ENCODE measurements at regions not wholly inside any gene's neighbourhood (a gene's known extent, or its start where the extent isn't known, plus 50 kb on each side); places are given as distances from the start of the nearest gene placed in this dataset.

DNA sequence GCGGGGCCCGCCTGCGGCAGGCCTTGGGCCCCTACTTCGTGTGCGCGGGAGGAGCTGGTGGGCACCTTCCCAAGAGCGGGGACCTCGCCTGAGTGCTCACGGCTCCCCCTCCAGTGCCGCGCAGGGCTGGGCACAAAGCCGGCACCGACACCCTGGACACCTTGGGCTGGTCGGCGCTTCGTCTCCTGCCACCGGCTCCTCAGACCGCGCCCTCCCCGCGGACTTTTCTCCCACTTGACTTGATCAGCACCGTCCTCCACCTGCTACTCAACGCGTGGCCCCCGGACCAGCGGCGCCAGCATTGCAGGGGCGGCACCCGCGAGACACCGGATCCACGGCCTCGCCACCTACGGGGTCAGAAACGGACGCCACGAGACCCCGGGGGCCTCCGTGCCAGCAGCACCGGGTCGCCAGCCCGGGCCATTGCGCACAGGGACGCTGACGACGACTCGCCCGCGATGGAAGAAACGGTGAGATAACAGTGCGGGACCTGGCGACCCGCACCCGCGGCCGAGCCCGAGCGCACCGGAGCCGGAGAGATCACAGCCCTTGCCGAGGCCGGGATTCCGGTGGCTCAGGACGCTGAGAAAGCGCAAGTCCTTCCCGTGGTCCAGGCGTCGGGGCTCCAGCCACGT lies 154.2 kb downstream of the DLL1 start:
- no peak for DNase-seq (ENCODE audit: low read depth in 3 of 3)

DNA sequence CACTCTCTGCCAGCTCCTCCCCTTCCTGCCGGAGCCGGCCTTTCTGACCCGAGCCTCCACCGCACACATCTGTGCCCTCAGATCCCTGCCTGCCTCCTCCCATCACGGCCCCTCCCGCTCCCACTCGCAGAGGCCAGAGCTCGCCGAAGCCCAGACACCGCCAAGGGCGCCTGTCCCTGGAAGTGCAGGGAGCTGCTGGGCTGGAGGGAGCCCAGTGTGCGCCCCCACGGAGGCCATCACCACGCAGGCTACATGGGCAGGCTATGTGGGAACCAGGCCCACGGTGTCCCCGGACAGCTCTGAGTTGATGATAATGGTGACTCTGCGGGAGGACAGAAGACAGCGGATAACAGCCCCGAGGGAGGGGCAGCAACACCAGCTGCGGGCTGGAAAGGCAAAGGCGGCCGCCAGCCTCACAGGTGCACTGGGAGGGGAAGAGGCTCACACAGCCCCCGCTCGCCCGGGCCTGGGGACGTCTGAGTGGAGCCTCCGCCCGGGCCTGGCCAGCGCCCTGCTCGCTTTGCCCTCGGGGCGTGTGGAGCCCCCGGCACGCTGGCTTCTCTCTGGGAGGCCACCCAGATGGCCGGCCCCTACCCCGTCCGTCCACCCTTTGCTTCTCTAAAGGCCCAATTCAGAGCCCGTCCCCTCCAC lies 154.9 kb downstream of the DLL1 start:
- DNase-seq (ENCODE audit: low read depth in 3 of 3), result no peak

DNA sequence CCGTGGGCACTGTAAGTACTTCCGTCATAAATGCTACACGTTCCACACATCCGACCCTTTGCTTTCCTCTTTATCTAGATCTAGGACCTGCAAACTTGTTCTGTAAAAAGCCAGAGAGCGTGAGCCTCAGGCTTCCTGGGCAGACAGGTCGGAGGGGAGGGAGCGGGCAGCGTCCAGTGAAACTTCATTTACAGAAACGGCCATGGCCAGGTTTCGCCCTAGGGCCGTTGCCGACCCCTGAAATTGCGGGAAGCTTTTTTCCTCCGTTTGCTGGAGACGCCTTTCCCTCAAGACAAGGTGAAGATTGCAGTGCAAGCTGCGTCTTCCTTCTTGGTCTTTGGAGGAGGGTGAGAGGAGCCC lies 155.4 kb downstream of the DLL1 start:
- no peak for DNase-seq (ENCODE audit: low read depth in 3 of 3)

DNA sequence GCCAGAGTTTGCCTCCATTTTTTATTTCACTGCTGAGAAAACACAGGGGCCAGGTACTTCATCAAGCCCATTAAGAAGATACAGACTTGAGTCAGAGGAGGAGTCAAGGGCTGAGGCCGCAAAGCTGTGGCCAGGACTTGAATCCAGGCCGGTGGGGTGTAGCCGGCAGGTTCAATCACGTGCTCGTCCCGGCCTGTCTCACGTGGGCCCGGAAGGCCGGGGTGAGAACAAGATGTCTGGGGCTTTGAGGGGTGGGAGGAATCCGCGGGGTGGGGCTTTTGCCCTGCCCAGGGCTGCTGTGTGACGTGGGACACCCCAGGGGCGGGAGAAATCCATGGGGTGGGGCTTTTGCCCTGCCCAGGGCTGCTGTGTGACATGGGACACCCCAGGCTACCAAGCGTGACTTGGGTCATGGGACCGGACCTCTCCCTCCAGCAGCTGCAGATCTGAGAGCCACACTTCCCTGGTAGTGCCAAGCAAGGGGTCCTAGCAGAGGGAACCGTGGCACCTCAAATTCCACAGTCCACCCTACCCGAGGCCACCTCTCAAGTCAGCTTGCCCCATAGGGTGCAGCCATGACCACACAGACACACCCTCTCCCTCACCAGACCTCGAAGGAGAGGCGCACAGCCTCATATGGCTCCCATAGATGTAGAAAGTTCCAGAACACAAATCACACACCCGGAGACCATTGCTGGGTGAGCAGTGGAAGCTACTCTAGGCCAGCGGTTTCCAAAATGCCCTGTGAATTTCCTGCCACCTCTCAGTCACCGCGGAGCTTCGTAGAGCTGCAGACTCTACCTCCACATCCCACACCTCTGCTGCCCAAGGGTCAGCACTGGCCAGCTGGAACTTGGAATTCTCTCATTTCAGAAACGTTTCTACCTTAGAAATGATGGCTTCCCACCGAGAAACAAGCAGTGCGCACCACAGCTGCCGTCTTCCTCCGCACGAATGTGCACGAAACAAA lies 156.1 kb downstream of the DLL1 start:
- no peak for DNase-seq (ENCODE audit: low read depth in 3 of 3)

DNA sequence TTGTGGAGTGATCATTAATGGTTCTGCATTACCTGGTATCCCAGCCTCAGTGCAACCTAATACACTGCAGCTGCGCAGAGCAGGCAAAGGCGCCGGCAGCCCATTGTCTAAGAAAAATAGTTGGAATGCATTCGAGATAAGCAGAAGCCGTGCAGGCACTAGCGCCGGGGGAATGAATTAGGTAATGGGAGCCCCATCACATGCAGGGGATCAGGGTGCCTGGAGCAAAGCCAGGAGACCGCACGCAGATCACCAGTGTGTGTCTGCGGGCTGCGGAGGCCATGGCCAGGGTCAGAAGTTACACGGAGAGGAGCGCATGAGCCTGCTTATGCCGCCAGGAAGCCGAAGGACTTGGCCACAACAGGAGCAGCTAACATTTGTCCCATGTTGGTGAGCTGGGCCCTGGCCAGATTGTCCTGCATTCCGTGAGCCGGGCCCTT lies 156.8 kb downstream of the DLL1 start:
- DNase-seq (ENCODE audit: low read depth in 3 of 3), result no peak

DNA sequence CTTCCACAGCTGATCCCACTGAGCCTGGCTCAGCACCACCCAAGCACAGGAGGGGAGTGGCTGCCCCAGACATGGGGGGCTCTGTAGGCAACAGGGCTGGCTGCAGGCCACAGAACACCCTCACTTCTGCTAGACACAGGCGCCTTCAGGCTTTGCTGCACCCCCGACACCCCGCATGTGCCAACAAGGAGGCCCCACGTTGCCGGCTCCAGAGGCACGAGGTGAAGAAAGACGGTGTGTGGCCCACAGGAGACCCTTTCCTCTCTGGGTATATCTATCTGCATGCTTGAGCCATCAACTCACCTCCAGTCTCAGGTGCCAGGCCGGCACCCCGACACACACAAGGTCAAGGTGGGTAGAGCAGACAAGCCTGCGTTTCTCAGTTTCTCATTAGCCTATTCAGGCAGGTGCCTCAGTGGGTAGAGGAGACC lies 158.3 kb downstream of the DLL1 start:
- DNase-seq (ENCODE audit: low read depth in 3 of 3), result no peak

DNA sequence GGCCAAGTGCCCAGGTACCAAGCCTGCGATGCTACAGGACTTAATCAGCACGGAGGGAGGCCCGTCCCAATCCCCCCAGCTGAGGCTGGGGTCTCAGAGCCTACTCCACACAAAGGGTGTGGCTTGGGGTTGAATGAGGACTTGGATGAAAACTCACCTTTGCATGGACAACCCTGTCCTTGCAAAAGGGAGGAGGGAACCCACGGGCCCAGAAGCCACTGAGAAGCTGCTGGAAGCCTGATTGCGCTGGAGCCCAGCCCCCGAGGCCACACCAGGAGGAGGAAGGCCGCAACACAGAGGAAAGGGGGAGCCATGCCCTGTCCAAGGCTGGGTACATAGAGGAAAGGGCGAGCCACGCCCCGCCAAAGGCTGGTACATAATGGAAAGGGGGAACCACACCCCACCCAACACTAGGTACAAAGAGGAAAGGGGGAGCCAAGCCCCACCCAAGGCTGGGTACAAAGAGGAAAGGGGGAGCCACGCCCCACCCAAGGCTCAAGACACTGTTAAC lies 158.8 kb downstream of the DLL1 start:
- no peak for DNase-seq (ENCODE audit: low read depth in 3 of 3)

DNA sequence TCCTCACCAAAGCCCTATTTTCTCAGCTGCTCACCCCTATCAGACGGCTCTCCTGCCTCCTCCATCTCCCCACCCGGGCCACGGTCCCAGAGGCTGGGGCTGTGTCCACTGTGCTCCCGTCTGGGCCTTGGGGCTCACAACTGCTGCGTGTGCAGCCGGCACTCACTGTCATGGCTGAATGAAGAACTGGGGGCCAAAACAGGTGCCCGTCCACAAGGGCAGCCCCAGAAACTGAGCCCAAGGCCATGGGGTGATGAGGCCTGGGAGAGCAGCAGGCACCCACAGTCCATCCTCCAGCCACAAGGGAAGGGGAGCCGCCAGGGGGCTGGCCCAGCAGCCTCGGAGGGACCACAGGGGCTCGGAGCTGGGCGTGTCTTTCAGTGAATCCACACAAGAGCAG lies 159.5 kb downstream of the DLL1 start:
- DNase-seq (ENCODE audit: low read depth in 3 of 3), result no peak

DNA sequence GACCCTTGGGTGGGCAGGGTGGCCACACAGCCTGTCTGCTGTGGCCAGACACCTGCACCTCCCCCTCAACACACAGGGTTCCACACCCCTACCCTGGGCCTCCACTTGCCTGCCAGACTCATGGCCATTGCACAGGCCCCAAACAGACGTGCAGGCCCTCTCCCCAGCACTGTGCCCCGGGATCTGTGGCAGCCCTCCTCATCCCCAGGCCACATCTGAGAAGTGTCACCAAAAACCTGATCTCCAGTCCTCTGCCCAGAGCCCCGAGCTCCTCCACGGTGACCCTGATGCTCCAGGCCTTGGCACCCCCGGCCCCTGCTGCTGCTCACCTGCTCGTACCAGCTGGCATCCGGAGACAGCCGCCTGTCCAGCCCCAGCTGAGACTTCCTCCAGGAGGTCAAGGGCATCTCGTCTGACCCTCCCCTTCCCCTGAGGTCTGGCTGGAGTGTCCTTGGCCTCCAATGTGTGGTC lies 160.1 kb downstream of the DLL1 start:
- no peak for DNase-seq (ENCODE audit: low read depth in 3 of 3)

DNA sequence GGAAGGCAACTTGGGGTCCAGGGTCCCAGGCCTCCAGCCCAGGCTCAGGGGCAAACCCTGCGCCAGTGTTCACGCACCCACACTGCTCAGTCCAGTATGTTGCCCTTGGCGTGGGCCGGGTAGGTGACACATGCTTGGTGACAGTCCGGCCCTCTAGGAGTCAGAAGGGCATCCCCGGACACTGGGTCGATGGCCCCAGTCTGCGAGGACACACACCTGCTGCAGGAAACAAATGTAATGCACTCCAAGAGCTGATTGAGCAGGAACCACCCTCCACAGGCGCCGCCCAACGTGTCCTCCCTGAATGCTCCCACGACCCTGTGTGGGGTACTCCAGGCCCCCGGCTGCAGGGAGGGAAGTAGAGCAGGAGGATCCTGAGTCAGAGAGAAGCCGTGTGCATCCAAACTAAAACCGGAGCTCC lies 160.7 kb downstream of the DLL1 start:
- no peak for DNase-seq (ENCODE audit: low read depth in 3 of 3)

DNA sequence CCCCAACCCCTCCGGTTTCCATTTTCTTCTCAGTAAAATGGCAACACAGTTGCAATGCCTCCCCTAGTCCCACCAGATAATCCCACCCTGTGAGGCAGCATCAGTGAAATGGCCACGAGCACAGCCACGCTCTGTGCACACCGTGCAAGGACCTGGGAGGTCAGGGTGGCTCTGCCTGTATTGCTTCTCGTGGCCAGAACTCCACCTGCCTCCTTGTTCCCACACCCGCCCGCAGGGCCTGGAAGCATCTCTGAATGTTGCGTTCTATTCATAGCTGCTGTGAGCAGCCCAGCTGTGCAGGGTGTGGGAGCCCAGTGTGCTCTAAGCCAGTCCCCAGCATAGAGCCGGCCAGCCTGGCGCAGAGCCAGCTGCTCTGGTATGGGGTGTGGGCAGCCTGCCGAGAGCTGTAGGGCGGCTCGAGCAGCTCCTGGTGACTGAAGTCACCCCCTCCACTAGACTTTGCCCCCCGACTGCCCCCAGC lies 161.1 kb downstream of the DLL1 start:
- DNase-seq (ENCODE audit: low read depth in 3 of 3), result no peak

DNA sequence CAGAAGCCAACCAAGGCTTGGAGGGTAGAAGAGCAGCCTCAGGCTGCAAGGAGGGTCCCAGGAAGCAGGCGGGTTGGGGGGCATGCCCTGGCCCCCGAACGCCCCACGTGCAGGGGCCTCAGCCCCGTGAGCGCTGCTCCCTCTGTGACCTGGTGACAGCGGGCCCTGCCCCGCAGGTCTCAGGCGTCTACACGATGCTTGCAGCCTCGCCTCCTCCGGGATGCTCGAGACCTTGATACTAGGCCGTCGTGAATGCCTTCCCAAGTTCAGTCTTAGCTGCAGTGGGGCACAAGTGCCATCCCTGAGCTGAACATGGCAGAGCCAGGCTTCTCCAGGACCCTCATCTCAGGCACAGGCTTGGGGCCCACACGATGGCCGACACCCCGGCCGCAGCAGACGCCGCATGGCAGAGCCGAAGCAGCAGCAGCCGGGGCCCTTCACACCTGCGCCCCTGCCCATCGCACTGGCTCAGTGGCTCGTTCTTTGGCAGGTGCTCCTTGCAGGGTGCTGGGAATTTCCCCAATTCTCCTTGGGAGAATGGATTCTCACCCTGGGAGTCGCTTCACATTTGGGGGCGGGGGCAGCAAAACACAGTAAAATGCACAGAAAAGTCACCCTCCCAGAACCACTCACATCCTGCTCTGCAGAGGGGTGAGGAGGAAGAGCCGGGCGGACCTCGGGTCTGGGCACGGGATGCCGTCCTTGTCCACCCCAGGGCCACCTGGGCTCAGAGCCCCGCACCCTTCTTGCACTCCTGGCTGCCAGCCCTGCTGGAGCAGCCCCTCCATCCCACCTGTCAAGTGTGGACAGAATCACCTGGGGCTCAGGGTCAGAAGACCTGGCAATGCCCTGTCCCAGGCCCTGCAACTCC lies 161.8 kb downstream of the DLL1 start:
- no peak for DNase-seq (ENCODE audit: low read depth in 3 of 3)

DNA sequence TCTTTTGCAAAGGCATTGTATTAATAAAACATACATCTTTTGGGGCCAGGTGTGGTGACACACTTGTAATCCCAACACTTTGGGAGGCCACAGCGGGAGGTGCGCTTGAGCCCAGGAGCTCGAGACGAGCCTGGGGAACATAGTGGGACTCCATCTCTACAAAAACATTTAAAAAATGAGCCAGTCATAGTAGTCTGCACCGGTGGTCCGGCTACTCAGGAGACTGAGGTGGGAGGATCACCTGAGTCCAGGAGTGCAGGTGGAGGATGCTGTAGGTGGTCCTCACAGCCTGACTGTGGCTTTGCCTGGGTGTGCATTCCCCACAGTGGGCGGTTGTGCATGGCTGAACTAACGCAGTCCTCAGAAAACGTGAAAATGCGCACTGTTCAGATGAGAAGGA lies 162.5 kb downstream of the DLL1 start:
- no peak for DNase-seq (ENCODE audit: low read depth in 3 of 3)

DNA sequence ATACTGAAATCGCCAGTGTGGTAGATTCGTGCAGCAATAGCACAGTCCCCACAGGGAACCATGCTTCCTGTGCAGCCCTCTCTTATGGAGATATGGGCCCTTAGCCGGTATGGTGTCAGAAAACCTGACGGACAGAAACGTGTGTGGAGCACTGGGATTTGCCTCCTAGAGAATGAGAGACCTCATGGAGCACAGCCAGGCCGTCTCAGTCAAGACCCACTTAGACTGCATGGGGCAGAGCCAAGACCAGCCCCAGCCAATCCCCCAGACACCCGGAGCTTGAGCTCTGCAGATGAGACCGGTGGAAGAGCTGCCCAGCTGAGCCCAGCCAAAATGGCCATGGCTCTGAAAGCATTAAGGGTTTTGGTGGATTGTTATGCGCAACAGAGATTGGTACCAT lies 163.7 kb downstream of the DLL1 start:
- DNase-seq (ENCODE audit: low read depth in 3 of 3), result no peak

DNA sequence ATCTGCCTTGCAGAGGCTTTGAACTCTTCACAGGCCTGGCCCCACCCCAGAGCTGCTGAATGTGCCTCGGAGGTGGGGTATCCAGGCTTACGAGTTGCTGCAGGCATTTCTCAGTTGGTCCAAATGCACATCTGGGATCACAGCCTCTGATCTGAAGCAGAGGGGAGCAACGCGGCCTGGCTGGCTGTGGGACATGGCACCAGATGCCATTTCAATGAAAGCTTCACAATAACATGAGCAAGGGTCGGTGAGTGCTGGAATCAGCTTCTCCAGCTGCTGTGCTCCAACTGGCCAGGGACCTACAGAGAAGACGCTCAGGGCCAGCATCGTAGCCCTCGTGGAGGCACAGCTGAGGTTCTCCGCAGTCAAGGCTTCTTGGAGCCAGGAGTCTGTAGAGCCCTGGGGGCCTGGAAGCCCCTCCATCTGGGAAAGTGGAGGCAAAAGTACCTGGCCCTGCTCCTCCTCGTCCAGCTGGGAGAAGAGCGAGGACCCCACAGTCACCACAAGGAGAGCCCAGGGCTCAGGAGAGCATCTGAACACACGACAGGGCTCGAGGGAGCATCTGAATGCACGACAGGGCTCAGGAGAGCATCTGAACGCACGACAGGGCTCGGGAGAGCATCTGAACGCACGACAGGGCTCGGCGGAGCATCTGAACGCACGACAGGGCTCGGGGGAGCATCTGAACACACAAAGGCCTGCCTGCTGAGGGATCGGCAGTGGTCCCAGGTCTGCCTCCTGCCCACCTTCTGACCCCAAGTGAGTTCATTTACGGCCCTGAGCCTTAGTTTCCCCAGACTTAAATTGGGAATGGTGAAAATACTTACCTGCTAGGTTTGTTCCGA lies 165.2 kb downstream of the DLL1 start:
- no peak for DNase-seq (ENCODE audit: low read depth in 3 of 3)

DNA sequence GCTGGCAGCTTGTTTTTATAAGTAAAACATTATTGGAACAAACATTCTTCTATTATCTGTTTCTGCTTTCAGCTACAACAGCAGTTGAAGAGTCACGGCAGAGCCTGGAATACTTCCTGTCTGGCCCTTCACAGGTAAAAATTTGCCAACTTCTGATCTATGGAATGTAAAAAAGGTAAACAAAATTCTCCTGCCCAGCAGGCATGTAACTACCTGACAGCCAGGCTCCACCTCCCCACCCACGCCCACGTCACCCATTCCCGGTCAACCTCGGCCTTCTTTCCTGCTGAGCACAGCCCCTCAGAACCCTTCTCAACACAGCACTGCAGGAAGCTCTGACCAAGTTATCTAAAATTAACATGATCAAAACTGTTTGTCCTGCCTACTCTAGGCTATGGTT lies 166.0 kb downstream of the DLL1 start:
- no peak for DNase-seq (ENCODE audit: low read depth in 3 of 3)

DNA sequence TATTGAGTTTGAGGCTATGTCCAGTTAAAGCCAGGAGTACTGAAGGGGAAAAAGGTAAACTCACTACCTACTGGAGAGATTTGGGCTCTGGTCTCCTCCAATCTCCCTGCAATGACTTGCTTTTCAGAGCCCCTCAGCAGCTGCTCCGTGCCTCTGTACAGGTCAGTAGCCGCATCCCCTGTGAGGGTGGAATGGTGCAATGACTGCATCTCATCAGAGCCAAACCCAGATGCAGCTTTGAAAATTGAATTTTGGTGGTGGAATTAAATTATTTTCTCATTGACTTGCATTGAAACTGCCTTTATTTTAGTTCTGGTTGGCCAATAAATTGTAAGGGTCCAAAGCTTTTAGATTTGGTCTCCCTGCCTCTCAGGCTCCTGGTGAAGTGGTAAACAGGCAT lies 166.7 kb downstream of the DLL1 start:
- DNase-seq (ENCODE audit: low read depth in 3 of 3), result no peak

DNA sequence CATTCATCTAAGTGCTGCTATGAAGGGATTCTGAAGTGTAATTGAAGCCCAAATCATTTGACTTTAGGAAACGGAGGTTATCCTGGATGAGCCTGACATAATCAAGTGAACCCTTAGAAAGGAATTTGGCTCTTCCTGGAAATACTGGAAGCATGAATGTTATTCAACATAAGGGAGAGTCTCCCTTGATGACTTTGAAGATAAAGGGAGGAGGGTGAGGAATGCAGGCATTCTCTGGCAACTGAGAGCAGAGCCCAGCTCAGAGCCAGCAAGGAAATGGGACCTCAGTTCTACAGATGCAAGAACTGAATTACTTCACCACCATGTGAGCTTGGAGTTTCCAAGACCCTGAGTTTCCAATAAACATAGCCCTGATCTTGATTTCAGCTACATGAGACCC lies 168.2 kb downstream of the DLL1 start:
- no peak for DNase-seq (ENCODE audit: low read depth in 3 of 3)

DNA sequence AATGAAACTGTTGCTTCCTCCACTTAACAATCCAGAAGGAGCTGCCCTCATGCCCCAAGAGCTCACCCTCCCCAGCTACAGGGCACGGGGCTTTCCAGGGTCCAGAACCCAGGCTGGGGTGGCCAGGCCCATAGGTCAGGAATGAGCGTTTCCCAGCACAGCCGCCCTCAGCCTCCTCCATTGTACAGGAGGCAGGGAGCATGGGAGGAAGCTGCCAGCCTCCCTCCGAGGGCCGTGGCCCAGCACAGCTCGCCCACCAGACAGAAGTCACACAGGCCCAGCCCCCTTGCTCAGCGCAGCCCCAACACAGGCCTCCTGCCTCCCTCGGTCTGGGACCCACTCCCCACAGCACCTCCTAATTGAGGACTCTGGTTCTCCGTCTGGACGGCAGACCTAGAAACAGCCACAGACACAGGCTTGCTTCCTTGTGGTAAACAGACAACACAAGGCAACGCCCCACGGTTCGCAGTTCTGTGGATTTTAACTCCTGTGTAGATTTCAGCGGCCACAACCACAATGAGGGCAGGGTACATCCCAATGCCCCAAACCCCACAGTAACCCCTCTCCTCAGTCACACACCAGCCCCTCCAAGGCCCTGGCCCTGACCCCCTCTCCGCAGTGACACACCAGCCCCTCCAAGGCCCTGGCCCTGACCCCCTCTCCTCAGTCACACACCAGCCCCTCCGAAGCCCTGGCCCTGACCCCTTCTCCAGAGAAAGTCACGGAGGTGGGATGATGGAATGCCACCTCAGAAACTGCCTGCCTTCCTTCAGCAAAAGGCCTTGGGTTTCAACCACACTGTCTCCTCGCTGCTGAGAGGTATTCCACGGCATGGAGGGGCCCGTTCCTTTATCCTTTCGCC lies 173.5 kb downstream of the DLL1 start:
- DNase-seq (ENCODE audit: low read depth in 3 of 3), result no peak

Data from stimulated activated CD4-positive, alpha-beta T cell treated with anti-CD3 and anti-CD28 coated beads, TNF-alpha, amount 100 ng/mL, for 4 hours (primary cell).